ENCODE measurements at regions not wholly inside any gene's neighbourhood (a gene's known extent, or its start where the extent isn't known, plus 50 kb on each side); places are given as distances from the start of the nearest gene placed in this dataset.

DNA sequence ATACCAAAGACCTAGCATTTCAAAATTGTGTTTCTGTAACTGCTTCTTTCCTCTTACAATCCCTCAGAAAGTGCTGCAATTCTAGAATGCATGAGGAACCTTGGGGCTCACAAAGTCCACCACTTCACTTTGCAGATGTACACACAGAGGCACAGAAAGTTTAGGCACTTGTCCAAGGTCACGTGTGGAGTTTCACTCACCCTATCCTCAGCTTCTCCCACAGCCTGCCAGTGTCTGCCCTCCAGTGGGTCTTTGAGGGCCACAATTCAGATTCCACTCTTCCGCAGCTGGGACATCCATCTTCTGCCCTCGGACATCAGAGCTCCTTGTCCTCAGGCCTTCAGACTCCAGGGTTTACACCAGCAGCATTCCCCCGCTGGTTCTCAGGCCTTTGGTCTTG is 210.5 kb upstream of the SERP2 start:
- Histone ChIP-seq H3K27ac (ENCODE audit: extremely low read length, insufficient read depth, low read length) (no peak overlapping the region), H3K4me1 (ENCODE audit: insufficient read depth, low read length) (no peaks in the 10 kb centered on the region), H2AFZ (ENCODE audit: low read length) (no peak overlapping the region), H3K9me3 (ENCODE audit: low read length) (no peaks in the 10 kb centered on the region), H3K27me3 (ENCODE audit: control insufficient read depth in 1 of 2, insufficient read depth in 2 of 2, low read length in 2 of 2) (no peaks in the 10 kb centered on the region), H3K36me3 (replicated peaks in 1 of 2; ENCODE audit: control insufficient read depth in 1 of 2, insufficient read depth in 2 of 2, low read length in 2 of 2) (no peaks in the 10 kb centered on the region), H3K4me2 (ENCODE audit: low read depth, low read length) (no peak overlapping the region), H3K79me2 (ENCODE audit: insufficient read depth, low read length) (no peaks in the 10 kb centered on the region), H3K4me3 (replicated peaks in 1 of 3; ENCODE audit: insufficient read depth in 1 of 3, low read depth in 2 of 3, low read length in 3 of 3) (no peak overlapping the region), H4K20me1 (ENCODE audit: insufficient read depth, low read length) (no peaks in the 10 kb centered on the region), H3K9ac (ENCODE audit: insufficient read depth, low read depth, low read length) (no peak overlapping the region)
- ChIA-PET CTCF (ENCODE audit: low intra/inter-chr PET ratio, low total read pairs) (no interaction called here), POLR2A (no interaction called here)
- in situ Hi-C loops (cut with HindIII; ENCODE audit: extremely low pct_ligation_motif_present, low pct_unique_long_range_greater_than_20kb) (no loop called here), intact Hi-C loops (cut with micrococcal nuclease; ENCODE audit: unreplicated experiment) (no loop called here)
- DNase-seq (ENCODE audit: low spot score): no peak
- no TSS peak for BruUV-seq (replicated peaks)
- no peak for FAIRE-seq
- ATAC-seq: no peak
- WGBS (ENCODE audit: low lambda C conversion rate): 40% methylated on average over 4 of the region's 4 CpGs
- TF ChIP-seq SP140L (CRISPR knock-in tag; IDR thresholded peaks at IDR 0.05; ENCODE audit: borderline replicate concordance): no peak

DNA sequence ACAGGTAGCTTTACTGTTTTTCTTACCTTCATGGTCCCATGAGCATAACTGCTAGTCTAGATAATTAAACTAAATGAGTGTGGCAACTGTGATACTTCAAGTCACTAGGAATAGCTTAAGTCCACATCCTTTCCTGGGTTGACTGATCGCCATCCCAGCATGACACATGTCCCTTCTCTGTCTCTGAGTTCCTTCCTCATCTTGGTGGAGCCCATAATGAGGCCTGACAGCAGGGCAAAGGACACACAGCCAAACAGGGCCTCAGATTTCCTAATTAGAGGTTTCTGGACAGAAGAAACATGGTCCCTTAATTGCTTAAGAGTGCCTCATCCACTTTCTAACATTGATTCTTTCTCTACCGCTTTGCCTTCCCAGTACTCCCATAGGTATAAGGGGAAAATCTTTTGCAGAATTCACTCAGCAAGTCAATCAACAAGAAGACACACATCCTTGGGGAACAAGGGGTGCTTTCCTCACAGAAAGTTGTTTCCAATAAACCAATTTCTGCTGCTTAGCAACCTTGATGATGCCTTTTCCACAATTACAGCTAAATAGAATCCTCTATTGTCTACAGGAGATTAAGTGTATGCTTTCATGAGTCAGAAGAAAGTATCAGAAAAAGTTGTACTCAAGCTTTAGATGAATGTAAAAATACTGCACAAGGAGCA is 208.3 kb upstream of the SERP2 start:
- H3K4me1 ChIP-seq (ENCODE audit: insufficient read depth, low read length): no peaks in the 10 kb centered on the region
- TF ChIP-seq REL (CRISPR knock-in tag; conservative IDR thresholded peaks at IDR 0.05) (no peak), KAT2B (IDR thresholded peaks at IDR 0.05; ENCODE audit: borderline replicate concordance, low read depth, low read length) (no peak), KLF12 (CRISPR knock-in tag; IDR thresholded peaks at IDR 0.05; ENCODE audit: borderline replicate concordance) (no peak), ZNF230 (CRISPR knock-in tag; IDR thresholded peaks at IDR 0.05) (no peak), ZNF720 (CRISPR knock-in tag; IDR thresholded peaks at IDR 0.05) (no peak)
- TF ChIP-seq, protein P1, sequence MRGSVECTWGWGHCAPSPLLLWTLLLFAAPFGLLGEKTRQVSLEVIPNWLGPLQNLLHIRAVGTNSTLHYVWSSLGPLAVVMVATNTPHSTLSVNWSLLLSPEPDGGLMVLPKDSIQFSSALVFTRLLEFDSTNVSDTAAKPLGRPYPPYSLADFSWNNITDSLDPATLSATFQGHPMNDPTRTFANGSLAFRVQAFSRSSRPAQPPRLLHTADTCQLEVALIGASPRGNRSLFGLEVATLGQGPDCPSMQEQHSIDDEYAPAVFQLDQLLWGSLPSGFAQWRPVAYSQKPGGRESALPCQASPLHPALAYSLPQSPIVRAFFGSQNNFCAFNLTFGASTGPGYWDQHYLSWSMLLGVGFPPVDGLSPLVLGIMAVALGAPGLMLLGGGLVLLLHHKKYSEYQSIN (CRISPR knock-in tag; IDR thresholded peaks at IDR 0.05; ENCODE audit: borderline replicate concordance): no peak
- in situ Hi-C loops (cut with HindIII; ENCODE audit: extremely low pct_ligation_motif_present, low pct_unique_long_range_greater_than_20kb) (no loop called here), intact Hi-C loops (cut with micrococcal nuclease; ENCODE audit: unreplicated experiment) (no loop called here)
- no peaks in the 10 kb centered on the region for H4K20me1 ChIP-seq (ENCODE audit: insufficient read depth, low read length)
- FAIRE-seq: no peak
- ChIA-PET POLR2A (no interaction called here), CTCF (ENCODE audit: low intra/inter-chr PET ratio, low total read pairs) (no interaction called here)
- no peak overlapping the region for H2AFZ ChIP-seq (ENCODE audit: low read length)
- BruUV-seq (replicated peaks): no TSS peak
- H3K9ac ChIP-seq (ENCODE audit: insufficient read depth, low read depth, low read length): no peak overlapping the region
- no peak overlapping the region for H3K4me2 ChIP-seq (ENCODE audit: low read depth, low read length)
- H3K9me3 ChIP-seq (ENCODE audit: low read length): no peaks in the 10 kb centered on the region
- H3K27ac ChIP-seq (ENCODE audit: extremely low read length, insufficient read depth, low read length): no peak overlapping the region
- ATAC-seq: no peak
- no peaks in the 10 kb centered on the region for H3K36me3 ChIP-seq (replicated peaks in 1 of 2; ENCODE audit: control insufficient read depth in 1 of 2, insufficient read depth in 2 of 2, low read length in 2 of 2)
- H3K4me3 ChIP-seq (replicated peaks in 1 of 3; ENCODE audit: insufficient read depth in 1 of 3, low read depth in 2 of 3, low read length in 3 of 3): no peak overlapping the region
- no peak for DNase-seq (ENCODE audit: low spot score)
- no peaks in the 10 kb centered on the region for H3K79me2 ChIP-seq (ENCODE audit: insufficient read depth, low read length)
- no peaks in the 10 kb centered on the region for H3K27me3 ChIP-seq (ENCODE audit: control insufficient read depth in 1 of 2, insufficient read depth in 2 of 2, low read length in 2 of 2)
- 39% methylated on average over 2 of the region's 2 CpGs for whole genome bisulfite sequencing (ENCODE audit: low lambda C conversion rate)
